ENCODE measurements at regions not wholly inside any gene's neighbourhood (a gene's known extent, or its start where the extent isn't known, plus 50 kb on each side); places are given as distances from the start of the nearest gene placed in this dataset.

DNA sequence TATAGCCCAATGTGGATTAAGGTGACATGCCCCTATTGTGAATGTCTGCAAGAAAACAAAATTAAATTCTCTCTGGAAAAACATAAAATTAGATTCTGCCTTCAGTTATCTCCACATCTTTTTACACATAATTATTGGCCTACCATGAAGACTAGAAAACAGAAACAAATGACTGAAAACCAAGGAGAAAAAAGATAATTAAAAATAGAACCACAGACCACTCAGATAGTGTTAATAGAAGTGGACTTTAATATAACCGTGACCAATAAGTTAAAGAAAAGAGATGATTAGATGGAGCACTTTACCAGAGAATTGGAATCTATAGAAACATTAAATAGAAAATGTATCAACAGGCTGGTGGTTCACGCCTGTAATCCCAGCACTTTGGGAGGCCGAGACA, 445.7 kb downstream of the EPM2A start:
- Mint-ChIP-seq H3K9me3 (ENCODE audit: unreplicated experiment) (no peaks in the 10 kb centered on the region), H3K4me3 (ENCODE audit: unreplicated experiment) (no peak overlapping the region), H3K36me3 (ENCODE audit: insufficient read depth, unreplicated experiment) (no peaks in the 10 kb centered on the region), H3K27me3 (ENCODE audit: insufficient read depth, unreplicated experiment) (no peaks in the 10 kb centered on the region), H3K4me1 (ENCODE audit: low read depth, unreplicated experiment) (no peaks in the 10 kb centered on the region), H3K27ac (ENCODE audit: unreplicated experiment) (no peak overlapping the region)
- no TSS peak for BruUV-seq (replicated peaks)
- DNase-seq: no peak
- intact Hi-C loops (cut with micrococcal nuclease; ENCODE audit: unreplicated experiment): no loop called here
- ChIA-PET CTCF (no interaction called here), POLR2A (no interaction called here)
- no peak overlapping the region for H3K4me3 ChIP-seq (ENCODE audit: low read depth, low read length)
- TF ChIP-seq, protein P1, sequence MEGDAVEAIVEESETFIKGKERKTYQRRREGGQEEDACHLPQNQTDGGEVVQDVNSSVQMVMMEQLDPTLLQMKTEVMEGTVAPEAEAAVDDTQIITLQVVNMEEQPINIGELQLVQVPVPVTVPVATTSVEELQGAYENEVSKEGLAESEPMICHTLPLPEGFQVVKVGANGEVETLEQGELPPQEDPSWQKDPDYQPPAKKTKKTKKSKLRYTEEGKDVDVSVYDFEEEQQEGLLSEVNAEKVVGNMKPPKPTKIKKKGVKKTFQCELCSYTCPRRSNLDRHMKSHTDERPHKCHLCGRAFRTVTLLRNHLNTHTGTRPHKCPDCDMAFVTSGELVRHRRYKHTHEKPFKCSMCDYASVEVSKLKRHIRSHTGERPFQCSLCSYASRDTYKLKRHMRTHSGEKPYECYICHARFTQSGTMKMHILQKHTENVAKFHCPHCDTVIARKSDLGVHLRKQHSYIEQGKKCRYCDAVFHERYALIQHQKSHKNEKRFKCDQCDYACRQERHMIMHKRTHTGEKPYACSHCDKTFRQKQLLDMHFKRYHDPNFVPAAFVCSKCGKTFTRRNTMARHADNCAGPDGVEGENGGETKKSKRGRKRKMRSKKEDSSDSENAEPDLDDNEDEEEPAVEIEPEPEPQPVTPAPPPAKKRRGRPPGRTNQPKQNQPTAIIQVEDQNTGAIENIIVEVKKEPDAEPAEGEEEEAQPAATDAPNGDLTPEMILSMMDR (IDR thresholded peaks at IDR 0.05; ENCODE audit: insufficient read depth in 1 of 2, low read depth in 1 of 2, low read length in 1 of 2, severe bottlenecking in 1 of 2, unreplicated experiment in 1 of 2): no peak
- no peaks in the 10 kb centered on the region for H3K4me1 ChIP-seq
- peaks cover 3% of the 10 kb centered on the region; the same call in 1 of the 2 replicates for H3K9me3 ChIP-seq
- no peaks in the 10 kb centered on the region for H3K36me3 ChIP-seq (ENCODE audit: control insufficient read depth, insufficient read depth, low read length)
- no peaks in the 10 kb centered on the region for H3K27me3 ChIP-seq (replicated peaks; ENCODE audit: control insufficient read depth, insufficient read depth, low read length)

DNA sequence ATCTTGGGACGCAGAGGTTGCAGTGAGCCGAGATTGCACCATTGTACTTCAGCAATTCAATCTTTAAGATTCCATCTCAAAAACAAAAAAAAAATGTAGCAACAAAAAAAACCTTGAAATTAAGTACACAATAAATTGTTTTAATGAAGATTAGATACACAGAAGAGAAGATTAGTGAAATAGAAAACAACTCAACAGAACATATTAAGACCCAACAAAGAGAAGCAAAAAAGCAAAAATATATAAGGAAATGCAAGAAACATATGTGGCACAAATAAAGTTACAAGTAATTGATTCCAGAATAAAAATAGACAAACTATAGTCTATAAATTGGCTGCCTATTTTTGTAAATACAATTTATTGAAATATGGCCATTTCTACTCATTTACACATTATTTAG, 445.2 kb downstream of the EPM2A start:
- Histone ChIP-seq H3K4me1 (no peaks in the 10 kb centered on the region), H3K9me3 (peaks cover 3% of the 10 kb centered on the region; the same call in 1 of the 2 replicates), H3K4me3 (ENCODE audit: low read depth, low read length) (no peak overlapping the region), H3K27me3 (replicated peaks; ENCODE audit: control insufficient read depth, insufficient read depth, low read length) (no peaks in the 10 kb centered on the region), H3K36me3 (ENCODE audit: control insufficient read depth, insufficient read depth, low read length) (no peaks in the 10 kb centered on the region)
- no peaks in the 10 kb centered on the region for H3K27me3 Mint-ChIP-seq (ENCODE audit: insufficient read depth, unreplicated experiment)
- ChIA-PET POLR2A (no interaction called here), CTCF (no interaction called here)
- H3K4me1 Mint-ChIP-seq (ENCODE audit: low read depth, unreplicated experiment): no peaks in the 10 kb centered on the region
- no TSS peak for BruUV-seq (replicated peaks)
- H3K4me3 Mint-ChIP-seq (ENCODE audit: unreplicated experiment): no peak overlapping the region
- no peaks in the 10 kb centered on the region for H3K36me3 Mint-ChIP-seq (ENCODE audit: insufficient read depth, unreplicated experiment)
- DNase-seq: no peak
- no peaks in the 10 kb centered on the region for H3K9me3 Mint-ChIP-seq (ENCODE audit: unreplicated experiment)
- TF ChIP-seq, protein P1 (IDR thresholded peaks at IDR 0.05; ENCODE audit: insufficient read depth in 1 of 2, low read depth in 1 of 2, low read length in 1 of 2, severe bottlenecking in 1 of 2, unreplicated experiment in 1 of 2): no peak
- no peak overlapping the region for H3K27ac Mint-ChIP-seq (ENCODE audit: unreplicated experiment)
- intact Hi-C loops (cut with micrococcal nuclease; ENCODE audit: unreplicated experiment): no loop called here

DNA sequence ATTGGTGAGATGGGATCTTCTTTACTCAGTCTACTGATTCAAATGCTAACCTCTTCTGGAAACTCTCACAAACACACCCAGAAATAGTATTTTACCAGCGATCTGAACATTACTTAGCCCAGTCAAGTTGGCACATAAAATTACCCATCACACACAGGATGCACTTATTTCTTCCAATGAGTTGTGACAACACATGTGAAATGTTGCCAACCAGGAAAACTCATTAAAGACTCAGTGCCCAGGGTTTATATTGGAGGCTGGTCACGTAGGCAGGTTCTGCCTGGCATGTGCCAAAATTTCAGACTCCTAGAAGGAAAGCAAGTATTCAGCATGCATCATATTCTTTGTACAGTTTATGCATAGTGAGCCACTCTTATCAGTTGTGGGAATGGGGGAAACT, 443.3 kb downstream of the EPM2A start:
- no peaks in the 10 kb centered on the region for H3K4me1 ChIP-seq
- no peak overlapping the region for H3K4me3 ChIP-seq (ENCODE audit: low read depth, low read length)
- Mint-ChIP-seq H3K4me1 (ENCODE audit: low read depth, unreplicated experiment) (no peaks in the 10 kb centered on the region), H3K27ac (ENCODE audit: unreplicated experiment) (no peak overlapping the region), H3K36me3 (ENCODE audit: insufficient read depth, unreplicated experiment) (no peaks in the 10 kb centered on the region), H3K27me3 (ENCODE audit: insufficient read depth, unreplicated experiment) (no peaks in the 10 kb centered on the region), H3K9me3 (ENCODE audit: unreplicated experiment) (no peaks in the 10 kb centered on the region), H3K4me3 (ENCODE audit: unreplicated experiment) (no peak overlapping the region)
- no TSS peak for BruUV-seq (replicated peaks)
- CTCF ChIA-PET: no interaction called here
- no peaks in the 10 kb centered on the region for H3K27me3 ChIP-seq (replicated peaks; ENCODE audit: control insufficient read depth, insufficient read depth, low read length)
- TF ChIP-seq, protein P1 (IDR thresholded peaks at IDR 0.05; ENCODE audit: insufficient read depth in 1 of 2, low read depth in 1 of 2, low read length in 1 of 2, severe bottlenecking in 1 of 2, unreplicated experiment in 1 of 2): no peak
- intact Hi-C loops (cut with micrococcal nuclease; ENCODE audit: unreplicated experiment): no loop called here
- POLR2A ChIA-PET: no interaction called here
- no peak for DNase-seq
- no peaks in the 10 kb centered on the region for H3K36me3 ChIP-seq (ENCODE audit: control insufficient read depth, insufficient read depth, low read length)
- H3K9me3 ChIP-seq: peaks cover 3% of the 10 kb centered on the region; the same call in 1 of the 2 replicates
